ENCODE measurements at regions not wholly inside any gene's neighbourhood (a gene's known extent, or its start where the extent isn't known, plus 50 kb on each side); places are given as distances from the start of the nearest gene placed in this dataset.

DNA sequence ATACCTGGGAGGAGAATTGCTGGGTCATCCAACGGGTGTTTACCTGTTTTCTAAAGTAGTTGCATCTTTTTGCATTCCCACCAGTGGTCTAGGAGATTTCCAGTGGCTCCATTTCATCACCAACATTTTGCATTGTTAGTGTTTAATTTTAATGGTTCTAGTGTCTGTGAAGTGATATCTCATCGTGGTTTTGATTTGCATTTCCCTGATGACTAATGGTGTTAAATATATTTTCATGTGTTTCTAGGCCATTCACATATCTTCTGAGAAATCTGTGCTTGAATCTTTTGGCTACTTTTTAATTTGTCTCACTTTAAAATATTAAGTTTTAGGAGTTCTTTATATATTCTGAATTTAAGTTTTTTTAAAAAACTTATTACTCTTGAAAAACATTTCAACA, 439.6 kb downstream of the TMEM135 start:
- H2AFZ ChIP-seq (ENCODE audit: low read depth, low read length): no peak overlapping the region
- peaks cover 19% of the 10 kb centered on the region for H3K4me1 Mint-ChIP-seq (ENCODE audit: low read depth, unreplicated experiment)
- no peaks in the 10 kb centered on the region for H3K36me3 ChIP-seq (ENCODE audit: insufficient read depth, low read length)
- H3K9me3 ChIP-seq (ENCODE audit: insufficient read depth, low read depth, low read length): no peaks in the 10 kb centered on the region
- H3K4me3 Mint-ChIP-seq (ENCODE audit: unreplicated experiment): no peak overlapping the region
- DNase-seq (ENCODE audit: low read depth) (no peak), FAIRE-seq (no peak)
- H3K79me2 ChIP-seq (ENCODE audit: insufficient read depth, low read length): no peaks in the 10 kb centered on the region
- no peaks in the 10 kb centered on the region for H4K20me1 ChIP-seq (ENCODE audit: insufficient read depth, low read length)
- no peak overlapping the region for H3K4me3 ChIP-seq (ENCODE audit: insufficient read depth, low read depth, low read length)
- H3K9ac ChIP-seq (ENCODE audit: low read length): no peak overlapping the region
- TF ChIP-seq CTCF (IDR thresholded peaks at IDR 0.05; ENCODE audit: insufficient read depth, low read depth, low read length): no peak
- TF ChIP-seq EZH2 (IDR thresholded peaks at IDR 0.05; ENCODE audit: insufficient read depth, low read length): no peak
- no peak overlapping the region for H3K4me2 ChIP-seq (ENCODE audit: low read length)
- H3K4me1 ChIP-seq (ENCODE audit: insufficient read depth, low read length): peaks cover 10% of the 10 kb centered on the region
- peaks cover 2% of the 10 kb centered on the region for H3K9me3 Mint-ChIP-seq (ENCODE audit: unreplicated experiment)
- no peak overlapping the region for H3K27ac Mint-ChIP-seq (ENCODE audit: unreplicated experiment)
- H3K27me3 ChIP-seq (ENCODE audit: insufficient read depth, low read length): no peaks in the 10 kb centered on the region
- no peaks in the 10 kb centered on the region for H3K36me3 Mint-ChIP-seq (ENCODE audit: low read depth, unreplicated experiment)
- no peaks in the 10 kb centered on the region for H3K27me3 Mint-ChIP-seq (ENCODE audit: low read depth, unreplicated experiment)
- H3K27ac ChIP-seq (ENCODE audit: low read depth, low read length): no peak overlapping the region

- H3K27me3 ChIP-seq (ENCODE audit: insufficient read depth, low read length): no peaks in the 10 kb centered on the region
- peaks cover 20% of the 10 kb centered on the region for H3K4me1 Mint-ChIP-seq (ENCODE audit: low read depth, unreplicated experiment)
- DNase-seq (ENCODE audit: low read depth): peak; percentile 97
- peak overlapping the region; percentile 33 for H3K4me2 ChIP-seq (ENCODE audit: low read length)
- H3K36me3 ChIP-seq (ENCODE audit: insufficient read depth, low read length): no peaks in the 10 kb centered on the region
- no peak overlapping the region for H3K27ac ChIP-seq (ENCODE audit: low read depth, low read length)
- no peaks in the 10 kb centered on the region for H3K27me3 Mint-ChIP-seq (ENCODE audit: low read depth, unreplicated experiment)
- no peak overlapping the region for H2AFZ ChIP-seq (ENCODE audit: low read depth, low read length)
- H3K4me3 Mint-ChIP-seq (ENCODE audit: unreplicated experiment): no peak overlapping the region
- H3K27ac Mint-ChIP-seq (ENCODE audit: unreplicated experiment): peak overlapping the region; percentile 42
- H3K9ac ChIP-seq (ENCODE audit: low read length): no peak overlapping the region
- TF ChIP-seq CTCF (IDR thresholded peaks at IDR 0.05; ENCODE audit: insufficient read depth, low read depth, low read length) (no peak), EZH2 (IDR thresholded peaks at IDR 0.05; ENCODE audit: insufficient read depth, low read length) (no peak)
- H3K9me3 ChIP-seq (ENCODE audit: insufficient read depth, low read depth, low read length): no peaks in the 10 kb centered on the region
- H3K4me1 ChIP-seq (ENCODE audit: insufficient read depth, low read length): peaks cover 10% of the 10 kb centered on the region
- H4K20me1 ChIP-seq (ENCODE audit: insufficient read depth, low read length): no peaks in the 10 kb centered on the region
- no peak overlapping the region for H3K4me3 ChIP-seq (ENCODE audit: insufficient read depth, low read depth, low read length)
- no peaks in the 10 kb centered on the region for H3K36me3 Mint-ChIP-seq (ENCODE audit: low read depth, unreplicated experiment)
- H3K9me3 Mint-ChIP-seq (ENCODE audit: unreplicated experiment): peaks cover 2% of the 10 kb centered on the region
- no peaks in the 10 kb centered on the region for H3K79me2 ChIP-seq (ENCODE audit: insufficient read depth, low read length)
- FAIRE-seq: peak; percentile 91
Observed at GRCh38 chr11:87473174-87473573, 435.4 kb downstream of the TMEM135 start.

DNA sequence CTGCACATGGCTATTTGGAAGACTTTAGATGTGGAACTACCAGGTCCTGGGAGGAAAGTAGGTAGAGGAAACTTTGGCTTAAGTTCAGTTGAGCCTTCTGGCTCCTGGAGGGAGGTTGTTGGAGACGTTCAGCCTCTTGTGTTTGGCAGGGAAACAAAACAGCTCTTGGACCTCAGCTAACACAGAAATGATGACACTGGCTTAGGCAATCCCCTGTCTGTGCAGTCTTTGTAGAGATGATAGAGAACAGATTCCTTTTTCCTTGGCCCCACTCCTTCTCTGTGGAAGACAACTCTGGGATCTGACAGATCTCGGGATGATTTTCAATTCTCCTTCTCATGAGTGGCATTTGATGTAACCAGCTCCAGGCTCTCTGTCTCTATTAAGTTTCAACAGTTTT, 428.5 kb downstream of the TMEM135 start:
- Mint-ChIP-seq H3K4me3 (ENCODE audit: unreplicated experiment) (no peak overlapping the region), H3K9me3 (ENCODE audit: unreplicated experiment) (no peaks in the 10 kb centered on the region), H3K36me3 (ENCODE audit: low read depth, unreplicated experiment) (no peaks in the 10 kb centered on the region), H3K27me3 (ENCODE audit: low read depth, unreplicated experiment) (no peaks in the 10 kb centered on the region), H3K4me1 (ENCODE audit: low read depth, unreplicated experiment) (no peaks in the 10 kb centered on the region), H3K27ac (ENCODE audit: unreplicated experiment) (no peak overlapping the region)
- no peak for TF ChIP-seq EZH2 (IDR thresholded peaks at IDR 0.05; ENCODE audit: insufficient read depth, low read length)
- no peak for TF ChIP-seq CTCF (IDR thresholded peaks at IDR 0.05; ENCODE audit: insufficient read depth, low read depth, low read length)
- no peak overlapping the region for H3K4me2 ChIP-seq (ENCODE audit: low read length)
- no peak overlapping the region for H3K9ac ChIP-seq (ENCODE audit: low read length)
- H3K36me3 ChIP-seq (ENCODE audit: insufficient read depth, low read length): no peaks in the 10 kb centered on the region
- no peaks in the 10 kb centered on the region for H3K4me1 ChIP-seq (ENCODE audit: insufficient read depth, low read length)
- no peak overlapping the region for H2AFZ ChIP-seq (ENCODE audit: low read depth, low read length)
- H3K27me3 ChIP-seq (ENCODE audit: insufficient read depth, low read length): no peaks in the 10 kb centered on the region
- H3K4me3 ChIP-seq (ENCODE audit: insufficient read depth, low read depth, low read length): no peak overlapping the region
- H4K20me1 ChIP-seq (ENCODE audit: insufficient read depth, low read length): no peaks in the 10 kb centered on the region
- DNase-seq (ENCODE audit: low read depth): no peak
- H3K79me2 ChIP-seq (ENCODE audit: insufficient read depth, low read length): no peaks in the 10 kb centered on the region
- peak; percentile 68 for FAIRE-seq
- H3K27ac ChIP-seq (ENCODE audit: low read depth, low read length): no peak overlapping the region
- H3K9me3 ChIP-seq (ENCODE audit: insufficient read depth, low read depth, low read length): no peaks in the 10 kb centered on the region
